Vagina (tissue), 2 donors: ENCODE measurements at regions not wholly inside any gene's neighbourhood (a gene's known extent, or its start where the extent isn't known, plus 50 kb on each side); places are given as distances from the start of the nearest gene placed in this dataset.

Experiments used
- DNase-seq, 2 donors: peaks; one replicate each; pipeline ENCODE4 v3.0.0-alpha.2; 2017; ENCODE audit errors: extremely low spot score in 2 of 2
- H3K27ac ChIP-seq: fragments of 200-600 bp; sonication (generic); one replicate; pipeline ENCODE4 v1.5.1; 2019
- H3K27me3 ChIP-seq: fragments of 200-600 bp; sonication (generic); one replicate; pipeline ENCODE4 v1.5.1; 2019
- H3K36me3 ChIP-seq, 2 donors: fragments of 200-600 bp; sonication (generic); one replicate each; pipeline ENCODE4 v1.5.1; 2017 to 2019
- H3K4me1 ChIP-seq: fragments of 200-600 bp; sonication (generic); one replicate; pipeline ENCODE4 v1.5.1; 2019
- H3K4me3 ChIP-seq, 2 donors: fragments of 200-600 bp; sonication (generic); 1 replicate in 1 of 2; 2 replicates in 1 of 2; pipeline ENCODE4 v1.5.1; 2016 to 2019
- H3K9me3 ChIP-seq: fragments of 200-600 bp; sonication (generic); one replicate; pipeline ENCODE4 v1.5.1; 2019
- CTCF ChIP-seq, 3 experiments: fragments of 450-650 bp in 2 of 3; fragments of 200-600 bp in 1 of 3; sonication (generic) in 1 of 3; IDR thresholded peaks; one replicate each; pipeline ENCODE4 v1.5.1; 2017 to 2019; ENCODE audit warnings: antibody characterized with exemption in 3 of 3, mild to moderate bottlenecking in 2 of 3, moderate library complexity in 2 of 3
- POLR2A ChIP-seq, 2 donors: fragments of 450-650 bp; IDR thresholded peaks; one replicate each; pipeline ENCODE4 v1.6.1; 2017; ENCODE audit warnings: antibody characterized with exemption in 2 of 2, mild to moderate bottlenecking in 2 of 2, moderate library complexity in 2 of 2
- POLR2AphosphoS5 ChIP-seq, 2 donors: sonication (generic); formaldehyde crosslinking; IDR thresholded peaks; one replicate each; pipeline ENCODE4 v1.9.0; 2017; ENCODE audit warnings: antibody characterized with exemption in 2 of 2, mild to moderate bottlenecking in 2 of 2, low read depth in 1 of 2; ENCODE audit not compliant: insufficient read depth in 1 of 2
- intact Hi-C: fragments of 100-400 bp; cut with DNase I; formaldehyde crosslinking; loops from one replicate; pipeline ENCODE4 v1.15.1; 2023

GRCh38 chr5:2024986-2025721, 142.4 kb upstream of the IRX4 start:
- intact Hi-C loops = no loop called here
- DNase-seq = peak in 1 of 2 donors; percentile 75

DNA sequence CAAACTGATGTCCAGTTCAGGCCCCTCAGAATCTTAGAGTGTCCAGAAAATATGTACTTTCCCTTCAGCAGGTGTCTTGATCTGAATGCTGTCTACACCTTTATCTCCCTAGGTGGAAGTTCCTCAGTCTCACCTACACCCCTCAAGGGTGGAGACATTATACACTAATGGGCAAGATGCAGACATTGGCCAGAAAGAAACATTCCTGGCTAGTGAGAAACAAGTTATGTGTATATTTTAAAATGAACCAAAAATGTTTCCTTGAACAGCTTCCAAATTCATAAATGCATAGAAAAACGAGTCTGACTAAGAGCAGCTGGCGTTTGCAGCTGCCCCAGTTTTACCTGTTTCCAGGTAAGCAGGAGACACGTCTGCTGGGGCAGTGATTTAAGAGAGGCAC, 140.5 kb upstream of the IRX4 start:
- H3K9me3 ChIP-seq = no peaks in the 10 kb centered on the region
- peak; percentile 25 to 40 for DNase-seq
- intact Hi-C loops = no loop called here

More at GRCh38 chr5:2024986-2025721, 142.4 kb upstream of the IRX4 start:
- TF ChIP-seq POLR2A (IDR thresholded peaks at IDR 0.05) = no peak
- TF ChIP-seq CTCF (IDR thresholded peaks at IDR 0.05) = no peak
- no peak for TF ChIP-seq POLR2AphosphoS5 (IDR thresholded peaks at IDR 0.05; ENCODE audit: insufficient read depth in 1 of 2, low read depth in 1 of 2)
- Histone ChIP-seq H3K9me3 (no peaks in the 10 kb centered on the region), H3K4me1 (peaks cover 11% of the 10 kb centered on the region), H3K27me3 (no peaks in the 10 kb centered on the region), H3K4me3 (no peak overlapping the region), H3K36me3 (no peaks in the 10 kb centered on the region), H3K27ac (no peak overlapping the region)

GRCh38 chr5:2022436-2022835, 139.7 kb upstream of the IRX4 start:
- no peaks in the 10 kb centered on the region for H3K27me3 ChIP-seq
- TF ChIP-seq POLR2AphosphoS5 (IDR thresholded peaks at IDR 0.05; ENCODE audit: insufficient read depth in 1 of 2, low read depth in 1 of 2) = no peak
- no peak for TF ChIP-seq CTCF (IDR thresholded peaks at IDR 0.05)
- no peaks in the 10 kb centered on the region for H3K9me3 ChIP-seq
- intact Hi-C loops = no loop called here
- H3K36me3 ChIP-seq = no peaks in the 10 kb centered on the region
- no peaks in the 10 kb centered on the region for H3K4me1 ChIP-seq
- H3K4me3 ChIP-seq = no peak overlapping the region
- peak in 1 of 2 donors; percentile 52 for DNase-seq
- no peak overlapping the region for H3K27ac ChIP-seq

More for the DNA sequence above, 140.5 kb upstream of the IRX4 start:
- Histone ChIP-seq H3K27me3 (no peaks in the 10 kb centered on the region), H3K4me1 (peaks cover 2% of the 10 kb centered on the region), H3K4me3 (no peak overlapping the region), H3K36me3 (no peaks in the 10 kb centered on the region), H3K27ac (no peak overlapping the region)
- TF ChIP-seq CTCF (IDR thresholded peaks at IDR 0.05) (no peak), POLR2AphosphoS5 (IDR thresholded peaks at IDR 0.05; ENCODE audit: insufficient read depth in 1 of 2, low read depth in 1 of 2) (peak in 1 of 2 donors; percentile 9), POLR2A (IDR thresholded peaks at IDR 0.05) (no peak)

DNA sequence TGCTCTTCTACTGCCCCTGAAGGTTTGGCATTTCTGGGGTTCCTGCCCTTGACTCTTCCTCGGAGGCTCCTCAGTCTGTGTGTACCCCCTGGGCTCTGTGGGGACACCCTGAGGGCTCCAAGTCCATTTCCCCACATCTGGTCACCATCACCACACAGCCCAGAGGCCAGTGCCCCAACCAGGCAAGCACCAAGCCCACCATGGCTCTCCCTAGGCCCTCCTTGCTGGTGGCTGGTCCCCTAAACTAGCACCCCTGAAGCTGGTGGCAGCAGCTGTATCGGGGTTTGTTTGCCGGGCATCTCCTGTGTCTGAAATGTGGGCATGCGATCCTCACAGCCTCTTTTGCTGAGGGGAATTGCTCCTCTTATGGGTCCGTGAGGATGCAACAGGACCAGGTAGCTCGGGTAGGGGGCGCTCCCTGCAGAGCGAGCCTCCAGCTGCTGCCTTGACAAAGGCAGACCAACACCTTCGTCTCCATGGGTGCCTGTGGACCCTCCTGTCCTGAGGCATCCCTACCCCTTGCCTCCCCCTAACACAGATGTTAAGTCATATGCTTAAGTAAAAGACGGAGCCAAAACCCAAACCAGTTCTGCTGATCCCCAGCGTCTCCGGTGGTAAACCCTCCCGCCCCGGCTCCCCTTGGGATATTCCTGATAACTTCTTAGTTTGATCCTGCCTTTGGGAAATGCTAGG, 138.9 kb upstream of the IRX4 start:
- no peaks in the 10 kb centered on the region for H3K9me3 ChIP-seq
- peak; percentile 64 to 76 for DNase-seq
- intact Hi-C loops = no loop called here
- H3K27ac ChIP-seq = no peak overlapping the region
- H3K4me1 ChIP-seq = no peaks in the 10 kb centered on the region
- no peak for TF ChIP-seq POLR2AphosphoS5 (IDR thresholded peaks at IDR 0.05; ENCODE audit: insufficient read depth in 1 of 2, low read depth in 1 of 2)
- TF ChIP-seq POLR2A (IDR thresholded peaks at IDR 0.05) = no peak
- TF ChIP-seq CTCF (IDR thresholded peaks at IDR 0.05) = no peak
- H3K27me3 ChIP-seq = no peaks in the 10 kb centered on the region
- H3K4me3 ChIP-seq = no peak overlapping the region
- no peaks in the 10 kb centered on the region for H3K36me3 ChIP-seq

GRCh38 chr5:2020730-2021129, 138.0 kb upstream of the IRX4 start:
- no peaks in the 10 kb centered on the region for H3K36me3 ChIP-seq
- no peak overlapping the region for H3K27ac ChIP-seq
- DNase-seq = peak; percentile 34 to 40
- H3K4me3 ChIP-seq = no peak overlapping the region
- TF ChIP-seq POLR2A (IDR thresholded peaks at IDR 0.05) (no peak), POLR2AphosphoS5 (IDR thresholded peaks at IDR 0.05; ENCODE audit: insufficient read depth in 1 of 2, low read depth in 1 of 2) (no peak), CTCF (IDR thresholded peaks at IDR 0.05) (no peak)
- intact Hi-C loops = no loop called here
- no peaks in the 10 kb centered on the region for H3K4me1 ChIP-seq
- no peaks in the 10 kb centered on the region for H3K9me3 ChIP-seq
- no peaks in the 10 kb centered on the region for H3K27me3 ChIP-seq
